NCI-H2196 (cell line): ENCODE measurements at regions not wholly inside any gene's neighbourhood (a gene's known extent, or its start where the extent isn't known, plus 50 kb on each side); places are given as distances from the start of the nearest gene placed in this dataset.

Experiments
- DNase-seq: peaks from one replicate; lab custom pipeline; 2025; ENCODE audit not compliant: unreplicated experiment; lab: John Stamatoyannopoulos, UW

- peak; percentile 49 for DNase-seq
Observed at GRCh38 chr13:95494082-95494681, 58.3 kb upstream of the CLDN10 start.

- DNase-seq, result no peak
Observed at GRCh38 chr13:95496485-95496884, 56.0 kb upstream of the CLDN10 start.

DNA sequence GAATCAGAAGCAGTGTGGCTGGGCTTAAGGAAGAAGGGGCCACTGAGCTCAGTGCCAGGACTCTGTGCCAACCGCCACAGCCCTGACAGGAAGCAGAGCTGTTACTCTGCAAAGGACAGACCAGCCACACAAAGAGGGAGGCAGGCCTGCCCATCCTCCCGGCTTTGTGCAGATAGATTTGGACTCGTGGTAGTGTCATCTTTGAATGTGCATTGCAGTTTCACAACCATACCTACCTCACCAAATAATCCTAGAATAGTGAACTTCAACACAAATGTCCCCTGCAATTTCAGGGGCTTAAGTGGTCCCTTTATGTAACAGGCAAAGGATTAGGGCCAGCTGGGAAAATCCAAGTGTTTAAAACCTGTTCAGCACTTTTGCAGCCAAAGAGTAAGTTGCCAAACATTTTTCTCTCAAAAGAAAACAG lies 55.1 kb upstream of the CLDN10 start:
- no peak for DNase-seq

DNA sequence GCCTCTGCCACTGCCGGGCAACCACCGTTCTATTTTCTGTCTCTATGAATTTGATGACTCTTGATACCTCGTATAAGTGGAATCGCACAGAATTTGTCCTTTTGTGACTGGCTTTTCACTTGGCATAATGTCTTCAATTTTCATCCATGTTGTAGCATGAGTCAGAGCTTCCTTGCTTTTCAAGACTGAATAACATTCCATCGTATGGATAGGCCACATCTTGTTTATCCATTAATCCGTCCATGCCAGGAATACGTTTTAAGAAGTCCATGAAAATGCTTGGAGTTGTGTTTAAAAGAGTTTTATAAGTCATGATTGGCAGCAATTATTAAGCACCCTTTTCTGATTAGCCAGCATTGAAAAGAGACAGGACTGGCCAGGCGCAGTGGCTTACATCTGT lies 53.6 kb upstream of the CLDN10 start:
- DNase-seq, result no peak

GRCh38 chr13:95499811-95500712 lies 52.5 kb upstream of the CLDN10 start:
- no peak for DNase-seq

- no peak for DNase-seq
Observed at GRCh38 chr13:95502216-95502615, 50.3 kb upstream of the CLDN10 start.
